ENCODE measurements at regions not wholly inside any gene's neighbourhood (a gene's known extent, or its start where the extent isn't known, plus 50 kb on each side); places are given as distances from the start of the nearest gene placed in this dataset.

DNA sequence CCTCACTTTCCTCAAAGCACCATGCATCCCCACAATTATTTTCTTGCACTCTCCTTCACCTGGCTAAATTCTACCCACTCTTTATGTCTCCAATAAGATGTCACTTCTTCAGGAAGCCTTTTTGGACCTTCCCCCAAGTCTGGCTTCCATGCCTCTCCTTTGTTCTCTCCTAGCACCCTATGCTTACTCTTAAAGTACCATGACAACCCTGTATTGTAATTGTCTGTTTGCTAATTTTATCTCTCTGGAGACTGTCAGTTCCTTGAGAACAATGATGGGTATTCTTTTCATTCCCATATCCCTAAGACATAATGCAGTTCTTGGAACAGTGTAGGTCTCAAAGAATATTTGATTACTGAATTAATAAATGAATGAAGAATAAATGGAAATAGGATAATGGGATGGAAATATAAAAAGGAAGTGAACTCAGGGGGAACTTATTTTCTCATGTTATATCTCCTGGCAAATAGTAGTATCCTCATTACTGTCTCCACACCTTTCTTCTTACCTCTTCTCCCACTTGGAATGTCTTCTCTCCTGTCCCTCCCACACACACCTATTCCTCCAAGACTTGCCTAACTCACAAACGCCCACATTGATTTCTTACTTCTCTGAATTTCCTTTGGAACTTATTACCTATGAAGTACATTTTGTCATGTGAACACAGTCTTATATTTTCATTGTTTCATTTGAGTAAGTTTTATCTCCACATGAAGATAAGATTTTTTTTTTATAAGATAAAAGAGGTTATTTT lies 499.1 kb downstream of the NFIB start:
- H3K4me2 ChIP-seq = no peak overlapping the region
- H3K9me3 ChIP-seq = peaks cover 2% of the 10 kb centered on the region; the same call in 1 of the 3 replicates
- FAIRE-seq = no peak
- ChIA-PET CTCF (no interaction called here), POLR2A (no interaction called here)
- 2% methylated on average over 1 of the region's 1 CpG for WGBS (ENCODE audit: missing lambda C conversion rate)
- no peak overlapping the region for H3K27ac ChIP-seq
- no peaks in the 10 kb centered on the region for H3K4me1 ChIP-seq
- TF ChIP-seq FOXS1 (CRISPR knock-in tag; IDR thresholded peaks at IDR 0.05) (no peak), TP53 (CRISPR knock-in tag; IDR thresholded peaks at IDR 0.05) (no peak), MYC (IDR thresholded peaks at IDR 0.05; ENCODE audit: borderline replicate concordance, low read length) (no peak), HEYL (CRISPR knock-in tag; IDR thresholded peaks at IDR 0.05) (no peak), ZFP36 (IDR thresholded peaks at IDR 0.05; ENCODE audit: borderline replicate concordance, partially characterized antibody) (no peak), HDAC2 (IDR thresholded peaks at IDR 0.05) (no peak), EHMT2 (IDR thresholded peaks at IDR 0.05; ENCODE audit: low read depth) (no peak)
- TF ChIP-seq, protein P1, sequence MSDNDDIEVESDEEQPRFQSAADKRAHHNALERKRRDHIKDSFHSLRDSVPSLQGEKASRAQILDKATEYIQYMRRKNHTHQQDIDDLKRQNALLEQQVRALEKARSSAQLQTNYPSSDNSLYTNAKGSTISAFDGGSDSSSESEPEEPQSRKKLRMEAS (IDR thresholded peaks at IDR 0.05) = no peak
- no peak overlapping the region for H3K4me3 ChIP-seq
- DNase-seq (ENCODE audit: low read depth in 1 of 2, low spot score in 1 of 2) = no peak
- ATAC-seq = no peak

DNA sequence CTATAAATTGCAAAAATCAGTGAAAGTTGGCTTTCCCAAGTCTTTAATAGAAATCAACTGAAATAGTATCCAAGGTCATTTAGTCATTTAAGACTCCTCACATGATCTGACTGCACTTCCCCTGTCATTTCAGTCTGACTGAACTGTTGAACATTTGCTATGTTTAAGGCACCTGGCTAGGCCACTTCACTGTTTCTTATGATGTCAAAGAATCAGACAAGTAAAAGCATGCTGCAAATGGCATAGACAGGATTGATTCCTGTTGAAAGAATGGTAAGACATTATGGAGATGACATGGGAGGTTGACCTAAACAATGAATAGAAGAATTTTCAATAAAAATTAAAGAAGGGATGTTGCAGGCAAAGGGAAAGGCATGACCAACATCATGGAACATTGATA lies 502.1 kb downstream of the NFIB start:
- no peaks in the 10 kb centered on the region; the same call in 2 of the 3 replicates for H3K9me3 ChIP-seq
- no peak for ATAC-seq
- DNase-seq (ENCODE audit: low read depth in 1 of 2, low spot score in 1 of 2) = no peak
- no peak overlapping the region for H3K4me2 ChIP-seq
- H3K4me1 ChIP-seq = no peaks in the 10 kb centered on the region
- POLR2A ChIA-PET = no interaction called here
- no peak overlapping the region for H3K27ac ChIP-seq
- CTCF ChIA-PET = no interaction called here
- FAIRE-seq = no peak
- TF ChIP-seq TFCP2L1 (CRISPR knock-in tag; IDR thresholded peaks at IDR 0.05) (no peak), EHF (CRISPR knock-in tag; IDR thresholded peaks at IDR 0.05) (no peak), RARB (CRISPR knock-in tag; IDR thresholded peaks at IDR 0.05) (no peak), CHD2 (IDR thresholded peaks at IDR 0.05; ENCODE audit: low read length, partially characterized antibody) (no peak), NFE2L2 (conservative IDR thresholded peaks at IDR 0.05; ENCODE audit: low read length) (no peak), MYC (IDR thresholded peaks at IDR 0.05; ENCODE audit: borderline replicate concordance, low read length) (no peak), EHMT2 (IDR thresholded peaks at IDR 0.05; ENCODE audit: low read depth) (no peak), NPAS2 (CRISPR knock-in tag; IDR thresholded peaks at IDR 0.05; ENCODE audit: borderline replicate concordance) (no peak)
- TF ChIP-seq, protein P2, sequence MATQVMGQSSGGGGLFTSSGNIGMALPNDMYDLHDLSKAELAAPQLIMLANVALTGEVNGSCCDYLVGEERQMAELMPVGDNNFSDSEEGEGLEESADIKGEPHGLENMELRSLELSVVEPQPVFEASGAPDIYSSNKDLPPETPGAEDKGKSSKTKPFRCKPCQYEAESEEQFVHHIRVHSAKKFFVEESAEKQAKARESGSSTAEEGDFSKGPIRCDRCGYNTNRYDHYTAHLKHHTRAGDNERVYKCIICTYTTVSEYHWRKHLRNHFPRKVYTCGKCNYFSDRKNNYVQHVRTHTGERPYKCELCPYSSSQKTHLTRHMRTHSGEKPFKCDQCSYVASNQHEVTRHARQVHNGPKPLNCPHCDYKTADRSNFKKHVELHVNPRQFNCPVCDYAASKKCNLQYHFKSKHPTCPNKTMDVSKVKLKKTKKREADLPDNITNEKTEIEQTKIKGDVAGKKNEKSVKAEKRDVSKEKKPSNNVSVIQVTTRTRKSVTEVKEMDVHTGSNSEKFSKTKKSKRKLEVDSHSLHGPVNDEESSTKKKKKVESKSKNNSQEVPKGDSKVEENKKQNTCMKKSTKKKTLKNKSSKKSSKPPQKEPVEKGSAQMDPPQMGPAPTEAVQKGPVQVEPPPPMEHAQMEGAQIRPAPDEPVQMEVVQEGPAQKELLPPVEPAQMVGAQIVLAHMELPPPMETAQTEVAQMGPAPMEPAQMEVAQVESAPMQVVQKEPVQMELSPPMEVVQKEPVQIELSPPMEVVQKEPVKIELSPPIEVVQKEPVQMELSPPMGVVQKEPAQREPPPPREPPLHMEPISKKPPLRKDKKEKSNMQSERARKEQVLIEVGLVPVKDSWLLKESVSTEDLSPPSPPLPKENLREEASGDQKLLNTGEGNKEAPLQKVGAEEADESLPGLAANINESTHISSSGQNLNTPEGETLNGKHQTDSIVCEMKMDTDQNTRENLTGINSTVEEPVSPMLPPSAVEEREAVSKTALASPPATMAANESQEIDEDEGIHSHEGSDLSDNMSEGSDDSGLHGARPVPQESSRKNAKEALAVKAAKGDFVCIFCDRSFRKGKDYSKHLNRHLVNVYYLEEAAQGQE (IDR thresholded peaks at IDR 0.05) = no peak
- no peak overlapping the region for H3K4me3 ChIP-seq

DNA sequence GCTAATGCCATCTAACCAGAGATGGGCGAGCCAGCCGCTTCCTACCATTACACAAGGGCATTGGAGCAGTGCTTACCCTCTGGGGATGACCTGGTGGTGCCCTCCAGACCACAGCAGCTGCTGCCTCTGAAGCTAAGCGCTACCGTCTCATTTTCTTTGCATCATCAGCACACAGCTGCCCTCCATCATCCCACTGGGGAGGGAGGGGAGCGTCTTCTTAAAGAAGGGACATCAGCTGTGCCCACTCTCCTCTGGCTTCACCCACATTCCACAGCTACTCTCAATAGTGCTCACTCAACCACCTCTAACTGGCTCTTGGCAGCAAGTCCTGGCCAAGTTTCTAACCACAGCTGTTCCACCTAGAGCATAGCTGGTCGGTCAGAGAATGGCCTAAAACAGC lies 503.4 kb downstream of the NFIB start:
- ChIA-PET CTCF (no interaction called here), POLR2A (no interaction called here)
- H3K4me2 ChIP-seq = no peak overlapping the region
- DNase-seq (ENCODE audit: low read depth in 1 of 2, low spot score in 1 of 2) = no peak
- TF ChIP-seq, protein P3, sequence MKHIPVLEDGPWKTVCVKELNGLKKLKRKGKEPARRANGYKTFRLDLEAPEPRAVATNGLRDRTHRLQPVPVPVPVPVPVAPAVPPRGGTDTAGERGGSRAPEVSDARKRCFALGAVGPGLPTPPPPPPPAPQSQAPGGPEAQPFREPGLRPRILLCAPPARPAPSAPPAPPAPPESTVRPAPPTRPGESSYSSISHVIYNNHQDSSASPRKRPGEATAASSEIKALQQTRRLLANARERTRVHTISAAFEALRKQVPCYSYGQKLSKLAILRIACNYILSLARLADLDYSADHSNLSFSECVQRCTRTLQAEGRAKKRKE (CRISPR knock-in tag; IDR thresholded peaks at IDR 0.05; ENCODE audit: low read depth) = no peak
- TF ChIP-seq SREBF2 (IDR thresholded peaks at IDR 0.05) (no peak), ZNF302 (CRISPR knock-in tag; IDR thresholded peaks at IDR 0.05) (no peak), ZC3H11A (IDR thresholded peaks at IDR 0.05) (no peak), CEBPB (IDR thresholded peaks at IDR 0.05) (no peak), RARB (CRISPR knock-in tag; IDR thresholded peaks at IDR 0.05) (no peak), KDM5A (IDR thresholded peaks at IDR 0.05) (no peak), FOSL2 (IDR thresholded peaks at IDR 0.05) (no peak), FOSL2 (CRISPR knock-in tag; IDR thresholded peaks at IDR 0.05) (no peak), MYC (IDR thresholded peaks at IDR 0.05; ENCODE audit: borderline replicate concordance, low read length) (no peak), TFCP2L1 (CRISPR knock-in tag; IDR thresholded peaks at IDR 0.05) (no peak), JUN (IDR thresholded peaks at IDR 0.05) (no peak), EP300 (IDR thresholded peaks at IDR 0.05) (no peak), MAFK (IDR thresholded peaks at IDR 0.05; ENCODE audit: partially characterized antibody) (no peak)
- TF ChIP-seq, protein P4, sequence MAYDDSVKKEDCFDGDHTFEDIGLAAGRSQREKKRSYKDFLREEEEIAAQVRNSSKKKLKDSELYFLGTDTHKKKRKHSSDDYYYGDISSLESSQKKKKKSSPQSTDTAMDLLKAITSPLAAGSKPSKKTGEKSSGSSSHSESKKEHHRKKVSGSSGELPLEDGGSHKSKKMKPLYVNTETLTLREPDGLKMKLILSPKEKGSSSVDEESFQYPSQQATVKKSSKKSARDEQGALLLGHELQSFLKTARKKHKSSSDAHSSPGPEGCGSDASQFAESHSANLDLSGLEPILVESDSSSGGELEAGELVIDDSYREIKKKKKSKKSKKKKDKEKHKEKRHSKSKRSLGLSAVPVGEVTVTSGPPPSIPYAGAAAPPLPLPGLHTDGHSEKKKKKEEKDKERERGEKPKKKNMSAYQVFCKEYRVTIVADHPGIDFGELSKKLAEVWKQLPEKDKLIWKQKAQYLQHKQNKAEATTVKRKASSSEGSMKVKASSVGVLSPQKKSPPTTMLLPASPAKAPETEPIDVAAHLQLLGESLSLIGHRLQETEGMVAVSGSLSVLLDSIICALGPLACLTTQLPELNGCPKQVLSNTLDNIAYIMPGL (CRISPR knock-in tag; IDR thresholded peaks at IDR 0.05; ENCODE audit: borderline replicate concordance) = no peak
- TF ChIP-seq, protein P5, sequence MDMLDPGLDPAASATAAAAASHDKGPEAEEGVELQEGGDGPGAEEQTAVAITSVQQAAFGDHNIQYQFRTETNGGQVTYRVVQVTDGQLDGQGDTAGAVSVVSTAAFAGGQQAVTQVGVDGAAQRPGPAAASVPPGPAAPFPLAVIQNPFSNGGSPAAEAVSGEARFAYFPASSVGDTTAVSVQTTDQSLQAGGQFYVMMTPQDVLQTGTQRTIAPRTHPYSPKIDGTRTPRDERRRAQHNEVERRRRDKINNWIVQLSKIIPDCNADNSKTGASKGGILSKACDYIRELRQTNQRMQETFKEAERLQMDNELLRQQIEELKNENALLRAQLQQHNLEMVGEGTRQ (IDR thresholded peaks at IDR 0.05) = no peak
- H3K9me3 ChIP-seq = no peaks in the 10 kb centered on the region; the same call in 2 of the 3 replicates
- no peak overlapping the region for H3K27ac ChIP-seq
- WGBS (ENCODE audit: missing lambda C conversion rate) = 32% methylated on average over 6 of the region's 6 CpGs
- FAIRE-seq = no peak
- no peak overlapping the region for H3K4me3 ChIP-seq
- no peaks in the 10 kb centered on the region for H3K4me1 ChIP-seq
- no peak for ATAC-seq

Measured in A549 (cell line).